ENCODE measurements at regions not wholly inside any gene's neighbourhood (a gene's known extent, or its start where the extent isn't known, plus 50 kb on each side); places are given as distances from the start of the nearest gene placed in this dataset.
"Not testable (repeated sequence)": the region's sequence is repeated elsewhere in the genome, so short reads cannot be mapped to it uniquely, and the experiment has no call there.

GRCh38 chr12:129959889-129960288, 56.1 kb upstream of the TMEM132D start:
- no peak for DNase-seq

- no peak for DNase-seq
These were observed 57.3 kb upstream of the TMEM132D start for GRCh38 chr12:129961091-129961490.

- DNase-seq: no peak
These were observed 58.0 kb upstream of the TMEM132D start for GRCh38 chr12:129961856-129962255.

- DNase-seq: no peak
These were observed 60.5 kb upstream of the TMEM132D start for GRCh38 chr12:129964300-129964699.

- DNase-seq: no peak
These were observed 61.1 kb upstream of the TMEM132D start for GRCh38 chr12:129964826-129965457.

- no peak for DNase-seq
These were observed 62.5 kb upstream of the TMEM132D start for GRCh38 chr12:129966146-129966995.

GRCh38 chr12:129971721-129972120, 67.9 kb upstream of the TMEM132D start:
- DNase-seq: no peak

- no peak for DNase-seq
These were observed 69.6 kb upstream of the TMEM132D start for GRCh38 chr12:129973236-129973961.

- no peak for DNase-seq
These were observed 80.3 kb upstream of the TMEM132D start for GRCh38 chr12:129984106-129984505.

- no peak for DNase-seq
These were observed 84.0 kb upstream of the TMEM132D start for GRCh38 chr12:129987841-129988240.

- no peak for DNase-seq
These were observed 90.8 kb upstream of the TMEM132D start for GRCh38 chr12:129994634-129995033.

- DNase-seq: no peak
These were observed 93.4 kb upstream of the TMEM132D start for GRCh38 chr12:129997239-129997638.

GRCh38 chr12:130004310-130004877, 100.6 kb upstream of the TMEM132D start:
- not testable (repeated sequence) for DNase-seq

- no peak for DNase-seq
These were observed 103.9 kb upstream of the TMEM132D start for GRCh38 chr12:130007771-130008170.

- DNase-seq: no peak
These were observed 104.4 kb upstream of the TMEM132D start for GRCh38 chr12:130008241-130008640.

GRCh38 chr12:130009961-130010360, 106.1 kb upstream of the TMEM132D start:
- no peak for DNase-seq

GRCh38 chr12:130011611-130012385, 108.0 kb upstream of the TMEM132D start:
- DNase-seq: no peak

GRCh38 chr12:130013771-130014484, 110.1 kb upstream of the TMEM132D start:
- DNase-seq: peak; percentile 32

GRCh38 chr12:130014485-130014807, 110.6 kb upstream of the TMEM132D start:
- DNase-seq: no peak

- no peak for DNase-seq
These were observed 112.4 kb upstream of the TMEM132D start for GRCh38 chr12:130016194-130016593.

- DNase-seq: no peak
These were observed 113.2 kb upstream of the TMEM132D start for GRCh38 chr12:130016986-130017385.
